GM23338 (cell line): ENCODE measurements at regions not wholly inside any gene's neighbourhood (a gene's known extent, or its start where the extent isn't known, plus 50 kb on each side); places are given as distances from the start of the nearest gene placed in this dataset.

Source experiments
- ATAC-seq: fragments of 200-7000 bp; cut with Tn5 transposase; 3 replicates; pipeline ENCODE4 v1.9.1; 2020
- DNase-seq: peaks from one replicate; pipeline ENCODE4 v3.0.0-alpha.2; 2015; ENCODE audit warnings: low spot score
- H2AFZ ChIP-seq: fragments of 200-600 bp; sonication (generic); 2 replicates; pipeline ENCODE4 v1.8.0; 2016; ENCODE audit warnings: antibody characterized with exemption, mild to moderate bottlenecking, moderate library complexity
- H3F3A ChIP-seq: fragments of 200-600 bp; sonication (generic); replicated peaks from 2 replicates; pipeline ENCODE4 v1.8.0; 2017; ENCODE audit warnings: antibody characterized with exemption, mixed run types, low read depth
- H3K27ac ChIP-seq: fragments of 200-600 bp; sonication (generic); 2 replicates; pipeline ENCODE4 v1.6.1; 2016; ENCODE audit warnings: low read depth
- H3K27me3 ChIP-seq: fragments of 200-600 bp; sonication (generic); 2 replicates; pipeline ENCODE4 v1.8.0; 2016; ENCODE audit warnings: mild to moderate bottlenecking, mixed run types, moderate library complexity; ENCODE audit not compliant: insufficient read depth
- H3K36me3 ChIP-seq: fragments of 200-600 bp; sonication (generic); 2 replicates; pipeline ENCODE4 v1.8.0; 2016; ENCODE audit warnings: mild to moderate bottlenecking; ENCODE audit not compliant: insufficient read depth
- H3K4me1 ChIP-seq: fragments of 200-600 bp; sonication (generic); 2 replicates; pipeline ENCODE4 v1.8.0; 2016; ENCODE audit warnings: mild to moderate bottlenecking, moderate library complexity; ENCODE audit not compliant: insufficient read depth
- H3K4me2 ChIP-seq: fragments of 200-600 bp; sonication (generic); 2 replicates; pipeline ENCODE4 v1.7.1; 2017; ENCODE audit warnings: mixed run types
- H3K4me3 ChIP-seq: fragments of 200-600 bp; sonication (generic); 2 replicates; pipeline ENCODE4 v1.6.1; 2016; ENCODE audit warnings: mixed run types
- H3K79me2 ChIP-seq: fragments of 200-600 bp; sonication (generic); replicated peaks from 2 replicates; pipeline ENCODE4 v1.8.0; 2017; ENCODE audit warnings: mild to moderate bottlenecking; ENCODE audit not compliant: insufficient read depth
- H3K9me2 ChIP-seq: fragments of 200-600 bp; sonication (generic); 2 replicates; pipeline ENCODE4 v1.8.0; 2017; ENCODE audit not compliant: insufficient read depth
- H4K20me1 ChIP-seq: fragments of 200-600 bp; sonication (generic); replicated peaks from 2 replicates; pipeline ENCODE4 v1.8.0; 2017; ENCODE audit warnings: mild to moderate bottlenecking; ENCODE audit not compliant: insufficient read depth
- H3K27ac Mint-ChIP-seq: 2 replicates; pipeline ENCODE4 v1.8.0; 2020; ENCODE audit warnings: inconsistent platforms, mild to moderate bottlenecking, moderate library complexity, mixed read lengths
- H3K27me3 Mint-ChIP-seq: 3 replicates; pipeline ENCODE4 v1.8.0; 2022; ENCODE audit warnings: low read depth, mild to moderate bottlenecking, moderate library complexity, mixed read lengths, inconsistent platforms; ENCODE audit not compliant: insufficient read depth, poor library complexity
- H3K36me3 Mint-ChIP-seq: 3 replicates; pipeline ENCODE4 v1.8.0; 2021; ENCODE audit warnings: low read depth, mild to moderate bottlenecking, inconsistent platforms, moderate library complexity, mixed read lengths
- H3K4me1 Mint-ChIP-seq: 3 replicates; pipeline ENCODE4 v1.8.0; 2020; ENCODE audit warnings: mild to moderate bottlenecking, inconsistent platforms, mixed read lengths
- H3K4me3 Mint-ChIP-seq: 3 replicates; pipeline ENCODE4 v1.8.0; 2021; ENCODE audit warnings: moderate library complexity, mild to moderate bottlenecking, inconsistent platforms, mixed read lengths
- H3K9me3 Mint-ChIP-seq: 3 replicates; pipeline ENCODE4 v1.8.0; 2020; ENCODE audit warnings: moderate library complexity, mild to moderate bottlenecking, inconsistent platforms, mixed read lengths
- CREB1 ChIP-seq: fragments of 250-450 bp; sonication (Bioruptor Pico); IDR thresholded peaks from 2 replicates; pipeline ENCODE4 v1.5.0; 2020; ENCODE audit warnings: low read depth, mild to moderate bottlenecking, moderate library complexity
- CTCF ChIP-seq, 2 experiments: fragments of 200-600 bp in 1 of 2; sonication (generic) in 1 of 2; conservative IDR thresholded peaks; 2 replicates each; pipeline versions ENCODE4 v1.5.1 to v1.6.1; 2016 to 2017; ENCODE audit warnings: antibody characterized with exemption in 2 of 2, low read depth in 2 of 2, mild to moderate bottlenecking in 2 of 2, moderate library complexity in 1 of 2
- ETS1 ChIP-seq: IDR thresholded peaks from 2 replicates; pipeline ENCODE4 v1.6.1; 2016; ENCODE audit warnings: antibody characterized with exemption
- EZH2 ChIP-seq: fragments of 200-600 bp; sonication (generic); IDR thresholded peaks from one replicate; pipeline ENCODE4 v1.8.0; 2017; ENCODE audit warnings: antibody characterized with exemption, mild to moderate bottlenecking, low read depth; ENCODE audit not compliant: unreplicated experiment
- EZH2phosphoT487 ChIP-seq: fragments of 200-600 bp; sonication (generic); IDR thresholded peaks from one replicate; pipeline ENCODE4 v1.8.1; 2018; ENCODE audit warnings: antibody characterized with exemption; ENCODE audit not compliant: unreplicated experiment
- JUNB ChIP-seq: IDR thresholded peaks from one replicate; pipeline ENCODE4 v1.6.1; 2016; ENCODE audit warnings: antibody characterized with exemption; ENCODE audit not compliant: unreplicated experiment
- NANOG ChIP-seq: IDR thresholded peaks from 2 replicates; pipeline ENCODE4 v1.6.1; 2016; ENCODE audit warnings: antibody characterized with exemption, borderline replicate concordance
- POLR2AphosphoS5 ChIP-seq: IDR thresholded peaks from 2 replicates; pipeline ENCODE4 v1.6.1; 2016; ENCODE audit warnings: antibody characterized with exemption, low read depth
- REST ChIP-seq: IDR thresholded peaks from one replicate; pipeline ENCODE4 v1.6.1; 2018; ENCODE audit warnings: antibody characterized with exemption; ENCODE audit not compliant: unreplicated experiment
- STAT1 ChIP-seq: IDR thresholded peaks from one replicate; pipeline ENCODE4 v1.6.1; 2016; ENCODE audit warnings: antibody characterized with exemption; ENCODE audit not compliant: unreplicated experiment
- ZNF114 ChIP-seq: fragments of 250-450 bp; sonication (Bioruptor Pico); IDR thresholded peaks from 2 replicates; pipeline ENCODE4 v1.5.0; 2020; ENCODE audit warnings: mild to moderate bottlenecking, moderate library complexity
- ZNF331 ChIP-seq: fragments of 250-450 bp; sonication (Bioruptor Pico); IDR thresholded peaks from 2 replicates; pipeline ENCODE4 v1.5.0; 2020; ENCODE audit warnings: low read depth, mild to moderate bottlenecking, moderate library complexity

- TF ChIP-seq REST (no peak), CTCF (conservative IDR thresholded peaks at IDR 0.05; ENCODE audit: low read depth in 2 of 2) (no peak), EZH2phosphoT487 (no peak), EZH2 (no peak), JUNB (no peak)
Observed at GRCh38 chr5:159781626-159782157, 134.6 kb upstream of the ADRA1B start (continued).

GRCh38 chr5:159782197-159782994 lies 133.9 kb upstream of the ADRA1B start:
- H3K79me2 ChIP-seq = no peaks in the 10 kb centered on the region
- peaks cover 2% of the 10 kb centered on the region for H3K27me3 Mint-ChIP-seq
- no peak overlapping the region for H2AFZ ChIP-seq
- DNase-seq (no peak), ATAC-seq (no peak)
- no peak overlapping the region for H3K4me2 ChIP-seq
- H3K27ac Mint-ChIP-seq = no peak overlapping the region
- no peaks in the 10 kb centered on the region for H4K20me1 ChIP-seq
- H3K36me3 Mint-ChIP-seq = no peaks in the 10 kb centered on the region
- no peaks in the 10 kb centered on the region for H3K36me3 ChIP-seq
- H3K9me2 ChIP-seq = no peaks in the 10 kb centered on the region
- H3K4me3 ChIP-seq = no peak overlapping the region
- no peaks in the 10 kb centered on the region for H3F3A ChIP-seq
- peaks cover 13% of the 10 kb centered on the region; the same call in 2 of the 3 replicates for H3K4me1 Mint-ChIP-seq
- no peaks in the 10 kb centered on the region for H3K27me3 ChIP-seq
- H3K27ac ChIP-seq = no peak overlapping the region
- H3K4me3 Mint-ChIP-seq = no peak overlapping the region
- peaks cover 8% of the 10 kb centered on the region; the same call in 1 of the 2 replicates for H3K4me1 ChIP-seq
- no peaks in the 10 kb centered on the region for H3K9me3 Mint-ChIP-seq
- TF ChIP-seq EZH2 = no peak
- no peak for TF ChIP-seq NANOG
- TF ChIP-seq ZNF331 (CRISPR knock-in tag) = no peak
- no peak for TF ChIP-seq EZH2phosphoT487
- TF ChIP-seq CREB1 (CRISPR knock-in tag) = no peak
- no peak for TF ChIP-seq REST
- TF ChIP-seq CTCF (conservative IDR thresholded peaks at IDR 0.05; ENCODE audit: low read depth in 2 of 2) = no peak
- TF ChIP-seq ETS1 = no peak
- TF ChIP-seq STAT1 = no peak
- TF ChIP-seq JUNB = no peak
- no peak for TF ChIP-seq ZNF114 (CRISPR knock-in tag)
- TF ChIP-seq POLR2AphosphoS5 = no peak
